GM20000 (cell line): ENCODE measurements at regions not wholly inside any gene's neighbourhood (a gene's known extent, or its start where the extent isn't known, plus 50 kb on each side); places are given as distances from the start of the nearest gene placed in this dataset.

Source experiments
- DNase-seq: peaks from one replicate; pipeline ENCODE4 v3.0.0; 2012; ENCODE audit warnings: low spot score
- TF ChIP-seq, protein P1 (sequence below): IDR thresholded peaks from 2 replicates; pipeline ENCODE4 v1.5.1; 2012; ENCODE audit warnings: mild to moderate bottlenecking, control low read depth; ENCODE audit errors: extremely low read depth, missing control alignments

DNA sequence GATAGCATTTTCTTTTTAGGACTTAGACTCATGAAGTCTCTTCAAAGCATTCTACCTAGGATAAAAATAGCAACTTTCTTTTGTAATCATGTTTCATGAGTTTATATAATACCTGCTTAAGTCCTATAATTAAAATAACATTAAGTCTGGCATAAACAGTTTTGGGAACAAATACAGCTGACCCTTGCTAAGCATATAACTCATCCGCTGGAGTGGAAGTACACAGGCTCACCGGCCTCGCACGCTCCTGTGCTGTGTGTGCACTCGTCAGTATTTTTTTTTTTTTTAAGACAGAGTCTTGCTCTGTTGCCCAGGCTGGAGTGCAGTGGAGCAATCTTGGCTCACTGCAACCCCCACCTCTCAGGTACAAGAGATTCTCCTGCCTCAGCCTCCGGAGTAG lies 221.8 kb downstream of the ADAMTS15 start:
- TF ChIP-seq, protein P1, sequence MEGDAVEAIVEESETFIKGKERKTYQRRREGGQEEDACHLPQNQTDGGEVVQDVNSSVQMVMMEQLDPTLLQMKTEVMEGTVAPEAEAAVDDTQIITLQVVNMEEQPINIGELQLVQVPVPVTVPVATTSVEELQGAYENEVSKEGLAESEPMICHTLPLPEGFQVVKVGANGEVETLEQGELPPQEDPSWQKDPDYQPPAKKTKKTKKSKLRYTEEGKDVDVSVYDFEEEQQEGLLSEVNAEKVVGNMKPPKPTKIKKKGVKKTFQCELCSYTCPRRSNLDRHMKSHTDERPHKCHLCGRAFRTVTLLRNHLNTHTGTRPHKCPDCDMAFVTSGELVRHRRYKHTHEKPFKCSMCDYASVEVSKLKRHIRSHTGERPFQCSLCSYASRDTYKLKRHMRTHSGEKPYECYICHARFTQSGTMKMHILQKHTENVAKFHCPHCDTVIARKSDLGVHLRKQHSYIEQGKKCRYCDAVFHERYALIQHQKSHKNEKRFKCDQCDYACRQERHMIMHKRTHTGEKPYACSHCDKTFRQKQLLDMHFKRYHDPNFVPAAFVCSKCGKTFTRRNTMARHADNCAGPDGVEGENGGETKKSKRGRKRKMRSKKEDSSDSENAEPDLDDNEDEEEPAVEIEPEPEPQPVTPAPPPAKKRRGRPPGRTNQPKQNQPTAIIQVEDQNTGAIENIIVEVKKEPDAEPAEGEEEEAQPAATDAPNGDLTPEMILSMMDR, result no peak
- DNase-seq, result no peak

DNA sequence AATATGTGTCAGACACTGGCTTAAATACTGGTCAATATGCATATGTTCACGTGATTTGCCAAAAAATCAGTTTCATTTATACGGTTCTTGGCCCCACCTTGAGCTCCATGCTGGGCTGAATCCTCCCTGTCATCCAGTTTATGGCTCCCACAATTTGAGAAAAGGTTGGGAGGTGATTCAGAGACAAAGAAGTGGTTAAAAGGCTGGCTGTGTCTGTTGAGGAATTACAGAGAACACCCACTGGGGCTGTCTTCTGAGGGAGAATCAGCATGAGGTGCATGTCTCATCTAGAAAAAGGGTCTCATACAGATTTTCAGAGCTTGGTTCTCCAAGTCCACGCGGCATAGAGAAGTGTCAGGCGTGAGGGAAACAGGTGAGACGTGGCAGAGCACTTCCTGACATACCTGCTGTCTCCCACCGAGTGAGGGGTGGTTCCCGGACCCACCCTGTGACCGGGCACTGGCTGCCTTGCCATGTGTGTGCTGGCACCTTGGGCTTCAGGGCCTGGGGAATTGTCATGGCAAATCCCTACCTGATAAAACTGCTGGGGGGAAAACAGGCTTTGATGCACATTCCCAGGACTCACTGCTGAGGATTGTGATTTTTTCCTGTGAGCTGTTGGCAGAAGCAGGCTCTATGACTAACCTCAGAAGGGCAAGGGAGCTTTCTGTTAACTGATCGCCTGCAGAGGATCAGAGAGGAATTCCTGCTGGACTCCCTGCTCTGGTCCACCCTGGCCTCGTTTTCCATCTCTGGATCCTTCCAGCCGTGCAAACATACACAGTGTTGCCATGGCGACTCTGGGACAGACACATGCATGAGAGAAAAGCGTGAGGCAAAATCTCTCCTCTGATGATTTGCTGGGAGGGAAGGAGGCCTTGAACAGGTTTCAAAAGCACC lies 223.6 kb downstream of the ADAMTS15 start:
- DNase-seq, result no peak
- TF ChIP-seq, protein P1, result no peak

DNA sequence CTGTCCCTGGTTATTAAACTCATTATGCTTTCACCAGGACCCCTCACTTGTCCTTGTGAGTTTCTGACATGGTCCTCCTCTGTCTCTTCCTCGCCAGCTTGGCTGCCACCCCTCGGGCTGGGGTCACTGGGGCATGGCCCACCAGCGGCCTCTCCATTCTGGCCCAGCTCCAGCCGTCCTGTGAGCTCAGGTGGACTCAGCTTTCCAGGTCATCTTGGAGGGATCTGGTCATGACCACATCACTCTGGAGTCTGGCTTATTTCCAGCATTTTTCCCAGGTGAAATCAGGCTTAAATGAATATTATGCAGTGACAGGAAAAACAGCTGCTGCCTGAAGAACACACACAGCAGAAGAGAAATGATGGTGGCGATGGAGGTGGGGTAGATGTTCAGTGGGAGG lies 224.5 kb downstream of the ADAMTS15 start:
- no peak for DNase-seq

DNA sequence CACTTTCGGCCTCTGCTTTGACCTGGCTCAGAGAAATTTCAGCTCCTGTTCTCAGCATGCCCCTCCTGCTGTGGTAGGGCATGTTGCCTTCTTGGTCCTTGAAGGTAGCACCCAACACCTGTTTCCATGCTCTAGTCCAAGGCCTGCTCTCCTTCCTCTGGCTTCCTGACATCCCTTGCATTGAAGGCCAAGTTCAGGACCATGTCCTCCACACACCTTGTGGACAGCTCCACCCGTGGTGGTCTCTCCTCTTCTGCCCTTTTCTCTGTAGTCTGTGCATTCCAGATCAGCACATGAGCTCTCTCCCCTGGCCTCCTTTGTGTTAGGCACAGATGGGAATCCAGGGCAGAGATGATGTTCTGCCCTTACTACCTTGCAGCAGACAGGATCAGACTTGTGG lies 225.3 kb downstream of the ADAMTS15 start:
- TF ChIP-seq, protein P1, result no peak
- DNase-seq, result no peak

More for the DNA sequence above, 224.5 kb downstream of the ADAMTS15 start:
- TF ChIP-seq, protein P1, result no peak

DNA sequence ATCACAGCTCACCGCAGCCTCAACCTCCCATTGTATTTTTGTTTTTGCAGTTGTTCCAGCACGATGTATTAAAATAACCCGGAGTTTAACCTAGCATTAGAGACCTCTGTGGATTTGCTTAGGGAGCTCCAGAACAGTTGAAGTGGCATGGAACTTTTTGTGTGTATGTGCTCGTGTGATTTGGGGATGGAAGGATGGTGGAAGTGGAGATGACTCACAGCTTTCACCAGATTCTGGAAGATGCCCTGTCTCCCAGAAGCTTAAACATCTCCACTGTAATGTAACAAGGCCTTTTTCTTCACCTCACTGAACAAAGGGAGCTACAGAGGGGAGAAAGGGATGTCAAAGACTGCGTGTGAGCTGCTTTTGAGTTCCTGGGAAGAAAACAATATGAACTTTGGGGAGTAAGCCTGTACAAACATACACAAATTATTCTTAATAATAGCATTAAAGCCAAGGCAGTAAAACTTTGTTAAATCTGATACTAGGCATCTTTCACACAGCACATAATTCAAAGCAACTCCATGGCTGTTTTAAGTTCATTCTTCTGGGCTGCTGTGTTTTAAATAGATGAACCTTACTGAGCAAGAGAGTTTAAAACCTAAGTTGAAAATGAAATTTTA lies 226.4 kb downstream of the ADAMTS15 start:
- no peak for DNase-seq
- TF ChIP-seq, protein P1, result no peak

DNA sequence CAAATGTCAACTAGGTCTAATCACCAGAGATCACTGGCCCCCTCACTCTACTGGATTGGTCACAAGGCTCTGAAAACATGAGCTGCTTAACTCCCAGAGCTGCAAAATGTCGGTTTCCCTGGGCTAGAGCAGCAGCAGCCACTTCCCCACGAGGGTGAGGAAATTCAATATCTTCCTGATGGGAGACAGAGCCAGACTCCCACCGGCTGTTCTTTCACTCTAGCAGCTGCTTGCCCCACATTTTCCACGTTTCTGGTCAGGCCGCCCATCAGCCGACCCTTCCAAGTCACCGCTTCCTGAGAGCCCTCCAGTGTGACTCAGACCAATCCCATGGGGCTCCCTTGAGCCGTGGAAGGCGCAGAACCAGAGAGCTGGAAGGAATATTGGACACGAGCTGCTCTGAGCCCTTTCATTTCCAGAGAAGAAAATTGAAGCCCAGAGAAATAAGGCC lies 227.0 kb downstream of the ADAMTS15 start:
- DNase-seq, result no peak
- TF ChIP-seq, protein P1, result no peak

DNA sequence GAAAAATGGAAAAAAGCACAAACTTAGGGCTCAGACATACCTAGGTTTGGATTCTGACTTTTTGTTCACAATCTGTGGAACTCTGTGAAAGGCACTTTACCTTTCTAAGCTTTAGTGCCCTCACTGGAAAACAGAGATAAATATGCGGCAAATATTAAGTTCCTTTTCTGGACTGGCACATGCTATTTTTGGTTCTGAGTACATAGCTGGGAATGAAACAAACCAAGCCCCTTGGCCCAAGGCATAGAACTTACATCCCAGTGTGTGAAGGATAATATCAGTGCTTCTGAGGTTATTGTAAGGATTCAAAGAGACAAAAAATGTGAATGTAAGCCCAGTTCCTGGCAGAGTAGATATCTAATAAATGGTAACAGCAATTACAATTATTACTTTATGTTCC lies 227.5 kb downstream of the ADAMTS15 start:
- no peak for DNase-seq
- TF ChIP-seq, protein P1, result no peak
